NCI-H2081 treated with DMSO at 0.1 percent for 48 hours (cell line): ENCODE measurements at regions not wholly inside any gene's neighbourhood (a gene's known extent, or its start where the extent isn't known, plus 50 kb on each side); places are given as distances from the start of the nearest gene placed in this dataset.
"Not testable (repeated sequence)": the region's sequence is repeated elsewhere in the genome, so short reads cannot be mapped to it uniquely, and the experiment has no call there.

Experiments
- DNase-seq: peaks from one replicate; lab custom pipeline; 2025; lab: John Stamatoyannopoulos, UW

DNA sequence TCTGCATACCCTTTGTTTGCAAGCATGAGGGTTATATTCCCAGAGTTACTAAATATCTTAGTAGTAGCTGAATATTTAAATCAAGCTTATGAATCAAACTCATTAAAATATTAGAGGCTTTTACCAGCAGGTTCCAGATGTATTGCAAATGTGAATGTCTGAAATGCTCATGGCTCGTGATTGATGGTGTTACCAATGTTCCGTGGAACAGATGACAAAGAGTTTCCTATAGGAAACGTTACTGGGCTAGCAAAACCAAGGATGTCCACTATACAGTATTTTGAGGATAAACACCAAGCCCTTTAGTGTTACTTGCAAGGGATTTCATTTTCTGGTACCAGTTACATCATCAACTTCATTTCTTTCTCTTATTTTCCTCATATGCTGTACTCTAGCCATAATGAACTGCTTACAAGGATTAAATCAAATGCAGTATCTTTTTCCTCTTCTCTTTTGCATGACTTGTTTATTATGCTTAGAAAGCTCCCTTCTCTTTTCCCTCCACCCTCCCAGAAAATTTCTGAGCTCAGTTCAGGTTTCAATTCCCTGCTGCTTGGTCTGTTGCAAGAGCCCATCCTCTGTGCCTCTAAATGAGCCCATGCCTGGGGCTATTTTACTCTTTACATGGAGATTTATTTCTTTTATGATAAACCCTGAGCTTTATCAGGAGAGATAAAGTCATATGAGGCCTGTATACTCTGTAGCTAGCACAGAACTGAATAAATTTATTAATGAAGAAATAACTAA is 1537.1 kb upstream of the GOT2 start:
- DNase-seq, result no peak

DNA sequence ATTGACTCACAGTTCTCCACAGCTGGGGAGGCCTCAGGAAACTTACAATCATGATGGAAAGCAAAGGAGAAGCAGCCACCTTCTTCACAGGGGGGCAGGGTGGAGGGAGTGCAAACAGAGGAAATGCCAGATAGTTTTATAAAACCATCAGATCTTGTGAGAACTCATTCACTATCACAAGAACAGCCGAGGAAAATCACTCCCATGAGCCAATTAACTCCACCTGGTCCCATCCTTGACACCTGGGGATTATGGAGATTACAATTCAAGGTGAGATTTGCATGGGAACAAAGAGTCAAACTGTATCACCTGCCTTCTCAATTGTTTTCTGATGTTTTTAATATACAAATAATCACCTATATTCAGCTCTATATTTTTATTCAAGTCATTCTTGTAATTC is 1527.3 kb upstream of the GOT2 start:
- no peak for DNase-seq

DNA sequence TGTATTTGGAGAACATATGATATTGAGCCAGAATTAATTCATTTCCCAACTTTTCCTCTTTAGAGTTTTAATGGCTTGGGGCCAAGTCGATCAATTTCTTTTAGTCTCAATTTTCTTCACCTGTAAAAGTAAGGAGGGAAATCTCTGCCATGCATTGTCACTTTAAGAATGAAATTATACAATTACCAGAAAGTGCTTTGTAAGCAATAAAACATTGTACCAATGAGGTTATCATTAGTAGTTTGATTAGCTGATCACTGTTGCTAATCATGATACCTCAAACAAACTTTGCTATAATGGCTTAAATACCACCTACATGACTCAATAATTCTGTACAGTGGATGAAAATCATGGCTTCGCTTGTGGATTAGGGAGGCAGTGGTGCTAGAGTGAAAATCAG is 1525.8 kb upstream of the GOT2 start:
- DNase-seq, result no peak

DNA sequence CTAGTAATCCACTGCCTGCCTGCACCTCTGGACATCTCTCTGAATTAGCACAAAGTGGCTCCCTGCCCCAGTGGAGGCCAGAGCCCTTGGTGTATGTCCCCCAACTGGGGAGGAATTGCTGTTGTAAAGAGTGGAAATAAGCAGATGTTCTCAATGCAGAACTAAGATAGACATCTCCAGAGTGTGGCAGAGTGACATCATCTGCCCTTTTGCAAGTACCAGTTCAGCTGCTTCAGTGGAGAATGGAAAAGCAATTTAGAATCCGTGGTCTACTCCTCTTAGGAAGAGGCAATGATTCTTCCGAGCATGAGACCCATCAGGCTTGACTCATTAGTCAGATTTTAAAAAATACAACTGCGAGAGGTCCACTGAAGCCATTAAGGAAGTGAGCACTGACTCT is 1512.0 kb upstream of the GOT2 start:
- no peak for DNase-seq

DNA sequence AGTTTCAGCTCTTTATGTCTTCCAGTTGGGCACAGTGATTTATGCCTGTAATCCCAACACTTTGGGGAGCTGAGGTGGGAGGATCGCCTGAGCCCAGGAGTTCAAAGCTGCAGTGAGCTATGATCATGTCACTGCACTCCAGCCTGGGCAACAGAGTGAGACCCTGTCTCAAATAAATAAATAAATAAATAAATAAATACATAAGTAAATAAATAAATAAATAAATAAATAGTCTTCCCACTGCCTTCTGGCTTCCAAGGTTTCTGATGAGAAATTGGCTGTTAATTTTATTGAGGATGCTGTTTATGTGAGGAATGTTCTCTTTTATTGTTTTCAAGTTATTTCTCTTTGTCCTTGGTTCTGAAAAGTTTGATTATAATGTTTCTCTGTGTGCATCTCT is 1507.6 kb upstream of the GOT2 start:
- no peak for DNase-seq

DNA sequence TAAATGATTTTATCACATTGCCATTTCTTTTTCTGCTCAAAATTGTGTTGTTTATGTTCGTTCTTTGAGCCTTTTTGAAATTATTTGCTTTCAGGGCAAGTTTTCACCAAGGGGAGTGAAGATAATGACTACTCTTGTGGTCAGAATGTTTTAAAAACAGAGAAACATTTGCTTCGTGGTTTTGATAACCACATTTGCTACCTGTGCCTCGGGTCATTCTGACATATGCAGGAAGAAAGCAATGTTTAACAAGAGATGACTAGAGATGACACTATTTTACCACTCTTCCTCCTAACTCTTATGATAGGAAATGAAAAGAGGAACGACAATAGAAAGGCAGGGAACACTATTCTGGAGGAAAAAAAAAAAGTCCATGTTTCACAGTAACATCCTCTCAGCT is 1496.5 kb upstream of the GOT2 start:
- no peak for DNase-seq

DNA sequence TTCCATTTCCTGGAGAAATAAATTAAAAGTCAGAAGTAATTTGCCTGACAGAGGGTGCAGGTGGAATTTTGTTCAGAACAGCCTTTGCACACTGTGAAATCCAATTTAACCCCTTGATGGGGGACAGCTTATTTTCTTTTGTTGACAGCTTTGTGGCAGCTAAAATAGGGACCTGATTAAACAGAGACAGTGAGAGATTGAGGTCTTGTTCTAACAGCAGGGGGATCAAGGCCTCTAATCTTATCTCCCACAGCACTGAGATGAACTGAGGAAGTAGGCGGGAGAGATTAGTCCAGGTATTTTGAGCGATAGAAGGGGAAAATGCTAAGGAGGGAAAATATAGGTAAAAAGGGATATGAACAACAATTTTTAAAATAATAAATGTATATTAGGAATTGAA is 1491.4 kb upstream of the GOT2 start:
- DNase-seq, result no peak

DNA sequence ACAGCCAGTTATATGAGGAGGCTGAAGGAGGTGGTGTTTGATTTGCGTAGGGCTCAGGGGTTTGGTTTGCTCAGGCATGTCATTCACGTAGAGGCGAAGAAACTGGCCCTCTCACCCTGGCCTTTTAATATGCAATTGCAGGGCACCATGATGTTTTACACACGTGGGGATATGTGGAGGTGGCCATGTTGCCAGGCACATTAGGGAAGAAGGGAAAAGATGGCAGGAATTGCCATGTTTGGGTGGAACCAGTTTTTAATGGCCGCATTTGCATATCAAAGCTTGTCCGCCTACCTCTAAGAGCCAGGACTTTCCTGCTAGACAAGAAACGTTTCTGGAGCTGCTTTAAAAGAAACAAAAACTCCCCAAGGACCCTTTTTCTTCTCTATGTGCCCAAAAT is 1483.7 kb upstream of the GOT2 start:
- no peak for DNase-seq

DNA sequence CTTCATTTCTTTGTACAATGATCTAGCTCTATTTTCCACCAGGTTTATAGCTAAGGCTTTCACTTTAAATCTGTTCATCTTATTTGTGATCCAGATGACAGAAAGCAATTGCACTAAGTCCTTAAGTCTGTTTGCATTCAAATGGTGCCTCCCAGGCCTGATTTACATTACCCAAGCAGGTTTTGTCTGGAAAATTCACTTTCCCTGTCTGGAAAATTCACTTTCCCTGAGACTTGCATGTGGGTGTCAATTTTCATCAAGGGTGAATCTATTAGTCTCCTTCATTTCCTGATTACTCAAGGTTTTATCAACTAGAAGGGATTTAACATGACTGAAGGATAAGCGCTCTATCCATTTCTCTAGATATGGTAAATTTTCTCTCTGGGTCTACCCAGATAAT is 1480.2 kb upstream of the GOT2 start:
- DNase-seq, result no peak

DNA sequence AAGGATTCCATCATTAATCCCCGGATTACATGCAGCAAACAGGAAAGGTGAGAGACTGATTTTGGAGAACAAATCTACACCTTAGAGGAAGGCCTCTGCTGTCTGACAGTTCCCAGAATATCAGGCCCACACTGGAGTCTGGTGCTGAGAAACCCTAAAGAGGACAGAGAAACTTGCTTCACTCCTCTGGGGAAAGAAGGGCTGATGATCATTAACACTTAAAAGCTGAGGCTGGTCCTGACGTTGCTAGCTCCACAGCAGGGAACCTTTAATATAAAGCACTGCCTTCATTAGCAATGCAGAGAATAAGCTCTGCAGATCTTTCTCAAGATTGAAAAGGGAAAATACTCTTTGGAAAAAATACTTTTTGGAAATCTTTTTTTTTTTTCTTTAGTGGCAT is 1472.4 kb upstream of the GOT2 start:
- DNase-seq, result no peak

DNA sequence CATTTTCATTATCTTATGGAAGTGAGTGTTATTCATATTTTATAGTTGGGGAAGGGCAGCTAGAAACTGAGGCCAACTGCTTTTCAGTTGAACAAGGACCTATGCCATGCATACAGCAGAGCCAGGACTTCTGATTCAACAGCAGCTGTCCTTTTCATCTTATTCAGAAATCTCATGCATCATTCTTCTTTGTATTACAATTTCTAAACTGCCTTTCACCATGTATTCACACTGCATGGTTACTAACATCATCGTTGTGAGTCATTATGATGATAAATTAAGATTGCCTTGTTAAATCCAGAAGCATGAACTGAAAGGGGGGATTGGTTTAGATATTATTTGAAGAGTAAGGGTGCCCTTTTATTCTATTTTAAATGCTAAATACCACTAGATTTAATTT is 1470.1 kb upstream of the GOT2 start:
- no peak for DNase-seq

DNA sequence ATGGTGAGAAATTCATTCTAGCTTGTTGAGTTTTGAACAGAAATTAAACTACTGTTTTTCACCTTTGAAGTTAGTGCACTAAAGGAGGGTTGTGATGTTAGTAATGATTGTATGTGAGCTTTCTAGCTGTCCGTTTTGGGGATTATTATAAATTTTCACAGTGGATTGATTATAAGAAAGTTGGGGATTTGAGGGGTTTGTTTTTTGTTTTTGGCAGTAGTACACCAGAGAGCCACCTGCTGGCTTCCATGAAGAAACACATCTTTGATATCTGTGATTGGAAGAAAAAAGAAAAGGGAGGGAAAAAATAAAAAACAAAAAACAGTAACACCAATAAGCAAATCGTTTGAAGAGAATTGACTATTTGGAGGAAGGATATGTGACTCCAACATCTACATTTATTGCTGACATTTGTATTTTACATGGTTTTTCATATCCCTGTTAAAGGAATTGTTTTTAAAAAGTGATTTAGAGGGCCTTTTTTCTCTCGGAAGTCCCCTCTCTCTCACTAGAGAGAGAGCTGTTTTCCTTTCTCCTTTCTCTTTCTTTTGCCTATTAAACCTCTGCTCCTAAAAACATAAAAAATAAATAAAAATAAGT is 1469.5 kb upstream of the GOT2 start:
- DNase-seq, result no peak

DNA sequence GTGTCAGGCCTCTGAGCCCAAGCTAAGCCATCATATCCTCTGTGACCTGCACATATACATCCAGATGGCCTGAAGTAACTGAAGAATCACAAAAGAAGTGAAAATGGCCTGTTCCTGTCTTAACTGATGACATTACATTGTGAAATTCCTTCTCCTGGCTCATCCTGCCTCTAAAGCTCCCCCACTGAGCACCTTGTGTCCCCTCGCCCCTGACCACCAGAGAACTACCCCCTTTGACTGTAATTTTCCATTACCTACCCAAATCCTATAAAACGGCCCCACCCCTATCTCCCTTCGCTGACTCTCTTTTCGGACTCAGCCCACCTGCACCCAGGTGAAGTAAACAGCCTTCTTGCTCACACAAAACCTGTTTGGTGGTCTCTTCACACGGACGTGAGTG is 1466.6 kb upstream of the GOT2 start:
- not testable (repeated sequence) for DNase-seq

DNA sequence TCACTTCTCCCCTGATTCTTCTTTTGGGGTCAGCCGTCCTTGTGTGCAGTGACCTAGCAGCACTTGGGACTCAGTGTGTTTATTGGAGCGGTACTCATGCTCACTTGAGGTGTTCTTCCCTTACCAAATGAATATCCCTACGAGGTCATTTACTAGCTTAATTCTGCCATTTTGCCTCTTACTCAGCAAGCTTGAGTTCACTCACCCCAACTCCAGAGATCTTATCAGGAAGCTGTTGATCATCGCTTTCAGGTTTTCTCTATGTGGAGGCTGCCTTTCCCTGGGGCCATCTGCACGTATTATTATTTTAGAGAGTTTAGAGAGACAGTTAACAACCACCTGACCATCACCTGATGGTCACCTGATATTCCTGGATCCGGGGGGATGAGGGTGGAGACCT is 1466.0 kb upstream of the GOT2 start:
- DNase-seq, result no peak

DNA sequence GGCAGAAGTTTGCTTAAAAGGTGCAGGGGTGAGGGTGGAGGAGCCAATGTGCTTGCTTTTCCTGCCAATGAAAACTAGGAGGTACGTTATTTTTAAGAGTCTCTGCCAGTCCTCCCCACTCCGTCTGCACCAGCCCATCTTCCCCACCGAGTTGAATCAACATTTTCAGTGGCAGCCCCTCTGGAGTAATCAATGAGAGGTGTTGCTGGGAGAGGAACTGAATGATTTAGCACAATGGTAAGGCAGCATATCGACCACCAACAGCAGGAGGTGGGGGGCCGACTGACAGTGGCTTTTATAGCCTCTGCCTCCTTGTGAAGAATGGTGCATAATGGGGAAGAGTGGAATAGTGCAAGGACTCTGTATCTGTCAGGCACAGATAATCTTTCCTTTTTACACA is 1465.0 kb upstream of the GOT2 start:
- no peak for DNase-seq

DNA sequence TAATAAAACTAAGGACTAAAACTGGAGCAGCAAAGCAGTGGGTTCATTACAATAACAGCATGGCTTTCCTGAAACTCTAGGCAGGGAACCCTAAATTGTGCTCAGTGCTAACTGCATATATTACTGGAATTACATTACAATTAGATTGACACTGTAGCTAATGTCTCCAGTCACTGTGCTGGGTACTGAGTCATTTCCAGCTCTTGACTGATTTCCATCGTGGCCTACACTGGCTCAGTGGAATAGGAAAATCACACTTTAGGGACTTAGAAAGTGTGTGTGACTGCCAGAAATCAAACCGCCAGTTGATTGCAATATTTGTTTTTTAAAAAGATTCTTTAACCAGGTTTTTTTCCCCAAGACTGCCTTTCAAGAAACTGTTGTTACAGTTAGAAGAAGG is 1447.4 kb upstream of the GOT2 start:
- DNase-seq, result no peak

DNA sequence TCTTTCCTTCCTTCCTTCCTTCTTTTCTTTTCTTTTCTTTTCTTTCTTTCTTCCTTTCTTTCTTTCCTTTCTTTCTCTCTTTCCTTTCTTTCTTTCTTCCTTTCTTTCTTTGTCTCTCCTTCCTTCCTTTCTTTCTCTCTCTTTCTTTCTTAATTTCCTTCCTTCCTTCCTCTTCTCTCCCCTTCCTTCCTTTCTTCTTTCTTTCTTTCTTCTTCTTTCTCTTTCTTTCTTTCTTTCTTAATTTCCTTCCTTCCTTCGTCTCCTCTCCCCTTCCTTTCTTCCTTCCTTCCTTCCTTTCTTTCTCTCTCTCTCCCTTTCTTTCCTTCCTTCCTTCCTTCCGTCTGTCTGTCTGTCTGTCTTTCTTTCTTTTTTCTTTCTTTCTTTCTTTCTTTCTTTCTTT is 1446.5 kb upstream of the GOT2 start:
- DNase-seq, result no peak

DNA sequence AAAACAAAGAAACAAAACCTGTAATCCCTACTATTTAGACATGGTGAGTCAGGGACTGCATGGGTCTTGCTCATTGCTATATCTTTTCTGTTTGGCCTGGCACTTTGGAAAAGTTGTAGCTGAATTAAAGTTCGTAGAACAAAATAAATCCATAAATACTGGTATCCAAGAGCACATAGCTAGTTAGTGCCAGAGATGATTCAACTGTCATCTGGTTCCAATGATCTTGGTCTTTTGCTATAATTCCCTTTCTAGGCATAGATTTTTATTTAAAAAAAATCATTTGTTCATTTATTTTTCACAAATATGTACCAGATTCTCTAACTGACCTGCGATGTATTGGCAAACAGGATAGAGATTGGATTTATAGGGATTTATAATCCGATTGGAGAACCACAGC is 1436.1 kb upstream of the GOT2 start:
- no peak for DNase-seq

DNA sequence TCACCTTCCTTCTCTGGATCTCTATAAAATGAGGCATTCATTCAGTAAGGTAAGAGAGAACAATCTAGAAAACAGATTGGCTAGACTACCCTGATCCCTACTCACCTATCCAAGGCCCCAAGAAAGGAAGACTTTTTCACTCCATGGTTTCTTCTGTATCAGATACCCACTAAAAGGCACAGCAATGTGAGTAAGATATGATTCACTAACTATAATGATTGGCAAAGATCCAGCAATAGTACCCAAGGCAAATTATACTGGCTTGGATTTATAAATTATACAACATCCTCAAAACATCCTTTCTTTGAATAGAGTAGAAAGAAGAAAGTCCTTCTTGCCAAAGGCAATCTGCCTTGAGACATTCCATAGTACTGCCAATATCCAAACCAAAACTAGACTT is 1432.0 kb upstream of the GOT2 start:
- no peak for DNase-seq

DNA sequence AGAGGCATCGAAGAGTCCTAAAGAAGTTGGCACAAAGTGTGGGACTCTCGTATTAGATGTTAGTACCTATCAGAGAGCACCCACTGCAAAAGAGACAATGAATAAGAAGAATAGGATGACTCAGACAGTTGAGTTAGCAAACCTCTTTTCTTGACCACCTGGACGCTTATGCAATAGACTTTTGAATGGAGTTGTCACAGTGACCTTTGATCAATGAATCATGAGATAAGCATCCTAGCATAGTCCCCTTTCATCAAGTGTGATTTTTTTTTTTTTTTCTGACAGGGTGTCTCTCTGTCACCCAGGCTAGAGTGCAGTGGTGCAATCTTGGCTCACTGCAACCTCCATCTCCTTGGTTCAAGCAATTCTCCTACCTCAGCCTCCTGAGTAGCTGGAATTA is 1417.9 kb upstream of the GOT2 start:
- DNase-seq, result no peak

DNA sequence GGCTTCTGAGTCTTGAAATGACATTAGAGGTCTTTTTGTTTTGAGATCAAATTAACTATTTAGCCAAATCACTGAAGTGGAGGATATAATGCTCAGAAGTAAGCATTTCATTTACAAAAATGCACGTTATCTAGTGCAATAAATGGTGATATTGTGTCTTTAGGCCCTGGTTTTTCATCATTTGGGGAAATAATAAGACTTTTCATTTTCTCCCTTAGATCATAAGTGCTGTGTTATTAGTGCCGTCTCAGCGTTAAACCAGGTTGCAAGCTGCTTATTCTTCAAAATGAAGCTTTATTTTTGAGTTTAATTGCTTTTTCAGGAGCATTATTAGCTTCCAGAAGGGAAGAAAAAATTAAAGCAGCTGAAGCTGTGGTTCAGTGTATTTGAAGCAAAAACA is 1416.8 kb upstream of the GOT2 start:
- DNase-seq, result no peak

DNA sequence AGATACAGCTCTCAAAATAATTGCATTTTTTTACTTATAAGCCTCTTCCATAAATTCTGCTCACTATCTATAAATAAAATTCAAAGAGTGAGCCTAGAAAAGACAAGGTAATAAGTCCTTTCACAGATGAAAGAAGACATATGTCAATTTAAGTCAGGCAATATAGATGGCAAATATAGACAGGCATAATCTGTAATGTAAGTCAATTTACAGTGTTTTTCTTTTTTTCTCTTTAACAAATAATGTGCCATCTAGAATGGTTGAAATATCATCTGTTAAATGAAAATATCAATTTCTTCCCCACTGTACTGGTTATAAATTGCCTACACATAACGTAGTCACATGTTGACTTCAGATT is 1409.2 kb upstream of the GOT2 start:
- DNase-seq, result no peak

DNA sequence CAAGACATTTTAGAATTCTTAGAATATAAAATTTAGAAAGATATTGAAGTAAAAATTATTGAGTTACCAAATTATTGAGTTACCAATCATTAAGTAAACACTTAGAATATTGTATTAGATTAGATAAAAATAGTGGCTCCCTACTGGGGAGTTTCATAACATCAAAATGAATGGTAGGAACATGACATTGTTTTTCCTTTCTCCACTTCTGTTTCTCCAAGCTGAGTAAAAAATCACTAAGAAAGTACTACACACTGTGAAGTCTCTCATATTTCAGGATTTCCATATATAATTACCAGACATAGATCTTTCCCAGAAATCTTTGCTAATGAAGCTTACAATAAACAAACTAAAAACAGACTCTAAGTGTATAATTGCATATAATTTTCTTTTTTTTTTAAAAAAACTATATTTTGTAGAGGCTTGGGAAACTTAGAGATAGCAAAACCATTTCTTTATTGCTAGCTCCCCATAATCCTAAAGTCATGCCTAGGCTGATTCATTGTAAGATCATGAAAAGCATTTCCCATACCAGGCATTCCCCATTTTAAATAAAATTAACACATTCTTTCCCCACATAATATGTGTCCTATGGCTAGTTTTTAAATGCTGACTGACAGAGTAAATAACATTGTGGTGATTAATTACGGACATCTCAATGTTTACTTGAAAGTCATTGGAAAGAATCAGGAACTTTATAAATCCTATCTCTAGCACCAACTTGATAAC is 1408.7 kb upstream of the GOT2 start:
- no peak for DNase-seq

DNA sequence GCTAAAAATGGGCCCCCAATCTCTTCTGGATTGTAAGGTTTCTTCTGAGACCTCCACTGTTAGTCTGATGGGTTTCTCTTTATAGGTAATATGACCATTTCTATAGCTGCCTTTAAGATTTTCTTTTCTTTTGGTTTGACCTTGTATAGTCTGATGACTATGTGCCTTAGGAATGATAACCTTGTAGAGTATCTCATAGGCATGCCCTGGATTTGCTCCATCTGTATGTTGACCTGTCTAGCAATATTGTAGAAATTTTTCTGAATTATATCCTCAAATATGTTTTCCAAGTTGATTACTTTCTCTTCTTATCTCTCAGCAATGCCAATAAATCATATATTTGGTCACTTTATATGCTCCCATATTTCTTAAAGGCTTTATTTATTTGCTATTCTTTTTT is 1403.8 kb upstream of the GOT2 start:
- no peak for DNase-seq
